ENCODE measurements at regions not wholly inside any gene's neighbourhood (a gene's known extent, or its start where the extent isn't known, plus 50 kb on each side); places are given as distances from the start of the nearest gene placed in this dataset.

GRCh38 chr21:26659182-26659581, 86.1 kb upstream of the CYYR1 start:
- Mint-ChIP-seq H3K27me3 (peaks cover 0 to 10% of the 10 kb centered on the region in 2 donors), H3K9me3 (peaks cover 2 to 5% of the 10 kb centered on the region in 2 donors), H3K4me3 (no peak overlapping the region), H3K36me3 (no peaks in the 10 kb centered on the region), H3K4me1 (no peaks in the 10 kb centered on the region), H3K27ac (no peak overlapping the region)
- no peak for DNase-seq
- ATAC-seq (replicated peaks), result no peak

- H3K36me3 Mint-ChIP-seq, result no peaks in the 10 kb centered on the region
- no peak for ATAC-seq (replicated peaks)
- H3K4me1 Mint-ChIP-seq, result no peaks in the 10 kb centered on the region
- no peak for DNase-seq
- peaks cover 0 to 9% of the 10 kb centered on the region in 2 donors for H3K27me3 Mint-ChIP-seq
- H3K4me3 Mint-ChIP-seq, result no peak overlapping the region
- peaks cover 2 to 7% of the 10 kb centered on the region in 2 donors for H3K9me3 Mint-ChIP-seq
- no peak overlapping the region for H3K27ac Mint-ChIP-seq
These were observed 82.4 kb upstream of the CYYR1 start for GRCh38 chr21:26655460-26655859.

- peaks cover 0 to 3% of the 10 kb centered on the region in 2 donors for H3K9me3 Mint-ChIP-seq
- H3K27me3 Mint-ChIP-seq, result peaks cover 0 to 6% of the 10 kb centered on the region in 2 donors
- H3K36me3 Mint-ChIP-seq, result no peaks in the 10 kb centered on the region
- no peaks in the 10 kb centered on the region for H3K4me1 Mint-ChIP-seq
- no peak overlapping the region for H3K27ac Mint-ChIP-seq
- no peak for ATAC-seq (replicated peaks)
- no peak for DNase-seq
- no peak overlapping the region for H3K4me3 Mint-ChIP-seq
These were observed 80.3 kb upstream of the CYYR1 start for GRCh38 chr21:26653430-26653829.

- no peaks in the 10 kb centered on the region for H3K4me1 Mint-ChIP-seq
- H3K36me3 Mint-ChIP-seq, result no peaks in the 10 kb centered on the region
- peaks cover 0 to 6% of the 10 kb centered on the region in 2 donors for H3K27me3 Mint-ChIP-seq
- no peak overlapping the region for H3K27ac Mint-ChIP-seq
- H3K4me3 Mint-ChIP-seq, result no peak overlapping the region
- no peak for ATAC-seq (replicated peaks)
- peaks cover 0 to 3% of the 10 kb centered on the region in 2 donors for H3K9me3 Mint-ChIP-seq
- DNase-seq, result no peak
These were observed 79.8 kb upstream of the CYYR1 start for GRCh38 chr21:26652854-26653253.

- Mint-ChIP-seq H3K27ac (no peak overlapping the region), H3K4me1 (no peaks in the 10 kb centered on the region), H3K27me3 (no peaks in the 10 kb centered on the region), H3K9me3 (no peaks in the 10 kb centered on the region), H3K36me3 (no peaks in the 10 kb centered on the region), H3K4me3 (no peak overlapping the region)
- ATAC-seq (replicated peaks) (no peak), DNase-seq (no peak)
These were observed 68.0 kb upstream of the CYYR1 start for GRCh38 chr21:26641062-26641461.

- DNase-seq, result no peak
These were observed 64.2 kb upstream of the CYYR1 start for GRCh38 chr21:26637201-26637745.

GRCh38 chr21:26635681-26636080, 62.6 kb upstream of the CYYR1 start:
- Mint-ChIP-seq H3K27me3 (no peaks in the 10 kb centered on the region), H3K9me3 (peaks cover 6 to 9% of the 10 kb centered on the region in 2 donors), H3K4me1 (no peaks in the 10 kb centered on the region), H3K36me3 (no peaks in the 10 kb centered on the region), H3K4me3 (no peak overlapping the region), H3K27ac (no peak overlapping the region)
- DNase-seq, result no peak
- no peak for ATAC-seq (replicated peaks)

More at GRCh38 chr21:26637201-26637745, 64.2 kb upstream of the CYYR1 start:
- Mint-ChIP-seq H3K36me3 (no peaks in the 10 kb centered on the region), H3K4me3 (no peak overlapping the region), H3K27ac (no peak overlapping the region), H3K4me1 (no peaks in the 10 kb centered on the region), H3K27me3 (no peaks in the 10 kb centered on the region), H3K9me3 (peaks cover 3 to 4% of the 10 kb centered on the region in 2 donors)
- ATAC-seq (replicated peaks), result no peak

- no peaks in the 10 kb centered on the region for H3K27me3 Mint-ChIP-seq
- no peaks in the 10 kb centered on the region for H3K36me3 Mint-ChIP-seq
- ATAC-seq (replicated peaks), result no peak
- H3K27ac Mint-ChIP-seq, result no peak overlapping the region
- H3K4me1 Mint-ChIP-seq, result no peaks in the 10 kb centered on the region
- no peak overlapping the region for H3K4me3 Mint-ChIP-seq
- peaks cover 7 to 9% of the 10 kb centered on the region in 2 donors for H3K9me3 Mint-ChIP-seq
- DNase-seq, result no peak
These were observed 59.6 kb upstream of the CYYR1 start for GRCh38 chr21:26632691-26633090.

GRCh38 chr21:26626187-26626586, 53.1 kb upstream of the CYYR1 start:
- DNase-seq, result no peak

GRCh38 chr21:26624983-26625519, 52.0 kb upstream of the CYYR1 start:
- H3K4me1 Mint-ChIP-seq, result no peaks in the 10 kb centered on the region

More at GRCh38 chr21:26626187-26626586, 53.1 kb upstream of the CYYR1 start:
- Mint-ChIP-seq H3K9me3 (peaks cover 0 to 2% of the 10 kb centered on the region in 2 donors), H3K36me3 (no peaks in the 10 kb centered on the region), H3K4me1 (no peaks in the 10 kb centered on the region), H3K27me3 (no peaks in the 10 kb centered on the region), H3K27ac (no peak overlapping the region), H3K4me3 (no peak overlapping the region)
- ATAC-seq (replicated peaks), result no peak

More at GRCh38 chr21:26624983-26625519, 52.0 kb upstream of the CYYR1 start:
- peaks cover 0 to 4% of the 10 kb centered on the region in 2 donors for H3K27me3 Mint-ChIP-seq
- peak in 1 of 2 donors; percentile 21 for ATAC-seq (replicated peaks)
- peaks cover 0 to 2% of the 10 kb centered on the region in 2 donors for H3K9me3 Mint-ChIP-seq
- no peak for DNase-seq
- no peaks in the 10 kb centered on the region for H3K36me3 Mint-ChIP-seq
- H3K27ac Mint-ChIP-seq, result no peak overlapping the region
- no peak overlapping the region for H3K4me3 Mint-ChIP-seq
